GM04504 (cell line): ENCODE measurements at regions not wholly inside any gene's neighbourhood (a gene's known extent, or its start where the extent isn't known, plus 50 kb on each side); places are given as distances from the start of the nearest gene placed in this dataset.
A peak's percentile ranks its signal among the peaks of the same experiment; 100 is the strongest.

ENCODE experiments used
- DNase-seq: peaks from one replicate; pipeline ENCODE4 v3.0.0-alpha.2; 2012; ENCODE audit warnings: low read depth

DNA sequence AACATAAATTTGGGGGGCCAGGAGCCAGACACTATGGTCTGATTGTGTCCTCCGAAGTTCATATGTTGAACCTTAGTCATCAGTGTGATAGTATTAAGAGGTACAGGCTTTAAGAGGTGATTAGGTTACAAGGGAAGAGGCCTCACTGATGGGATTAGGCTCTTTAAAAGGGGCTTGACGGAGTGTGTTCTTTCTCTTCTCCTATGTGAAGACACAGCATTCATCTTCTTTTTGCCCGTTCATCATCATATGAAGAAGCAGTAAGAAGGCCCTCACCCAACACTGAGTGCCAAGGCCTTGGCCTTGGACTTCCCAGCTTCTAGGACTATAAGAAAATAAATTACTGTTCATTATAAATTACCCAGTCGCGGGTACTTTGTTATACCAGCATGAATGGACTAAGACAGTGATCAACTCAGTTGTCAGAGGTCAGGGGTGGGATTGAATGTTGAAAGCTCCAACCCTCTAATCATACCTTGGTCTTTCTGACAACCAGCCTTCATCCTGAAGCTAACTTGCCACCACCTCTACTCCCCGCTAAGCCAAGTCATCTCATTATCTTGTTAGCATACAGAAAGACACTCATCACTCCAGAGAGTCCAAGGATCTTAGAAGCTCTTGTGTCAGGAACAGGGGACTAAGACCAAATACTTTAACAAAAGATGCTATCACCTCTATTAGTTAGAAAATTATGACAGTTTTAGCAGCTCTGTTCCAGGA lies 543.4 kb upstream of the DIPK2B start:
- no peak for DNase-seq

GRCh38 chrX:45743081-45743533 lies 542.4 kb upstream of the DIPK2B start:
- DNase-seq: peak; percentile 51

GRCh38 chrX:45740291-45740690 lies 539.6 kb upstream of the DIPK2B start:
- DNase-seq: no peak

GRCh38 chrX:45735571-45735970 lies 534.9 kb upstream of the DIPK2B start:
- DNase-seq: no peak

- DNase-seq: no peak
Observed at GRCh38 chrX:45731448-45731847, 530.8 kb upstream of the DIPK2B start.

- DNase-seq: no peak
Observed at GRCh38 chrX:45727761-45728160, 527.1 kb upstream of the DIPK2B start.

DNA sequence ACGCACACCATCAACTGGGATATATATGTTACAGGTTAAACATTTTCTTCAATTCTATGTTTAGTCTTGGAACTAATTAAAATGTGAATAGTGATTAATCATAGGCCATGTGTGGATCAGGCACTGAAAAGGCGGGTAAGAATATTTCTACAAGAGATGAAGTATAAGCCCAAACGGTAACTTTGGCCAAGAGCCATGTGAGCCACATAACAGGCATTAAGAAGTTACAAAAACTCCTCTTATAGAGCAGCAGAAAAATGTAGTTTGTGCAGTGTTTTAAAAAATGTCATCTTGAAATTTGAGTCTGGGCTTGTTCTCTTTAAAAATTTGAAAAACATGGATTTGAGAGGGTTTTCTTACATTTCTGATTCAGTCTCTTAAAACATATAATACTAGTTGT lies 521.8 kb upstream of the DIPK2B start:
- no peak for DNase-seq

- no peak for DNase-seq
Observed at GRCh38 chrX:45719751-45720501, 519.2 kb upstream of the DIPK2B start.

DNA sequence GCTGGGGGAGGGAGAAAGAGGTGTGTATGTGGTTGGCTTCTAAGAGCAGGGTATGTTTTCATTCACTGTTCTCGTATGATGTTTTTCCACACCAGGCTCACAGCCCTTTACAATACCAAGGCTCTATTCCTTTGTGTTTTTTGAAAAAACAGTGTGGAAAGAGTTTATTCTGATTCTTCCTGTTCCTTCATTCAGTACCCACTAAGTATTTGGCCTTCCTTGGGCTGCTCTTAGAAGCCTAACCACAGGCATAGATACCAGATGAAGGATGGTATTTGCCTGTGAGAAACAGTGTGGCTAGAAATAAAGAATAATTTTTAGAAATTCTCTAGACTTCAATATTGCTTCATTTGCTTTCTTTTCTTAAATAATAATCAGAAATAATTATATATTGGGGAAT lies 518.0 kb upstream of the DIPK2B start:
- no peak for DNase-seq

GRCh38 chrX:45716750-45717149 lies 516.1 kb upstream of the DIPK2B start:
- DNase-seq: peak; percentile 35

DNA sequence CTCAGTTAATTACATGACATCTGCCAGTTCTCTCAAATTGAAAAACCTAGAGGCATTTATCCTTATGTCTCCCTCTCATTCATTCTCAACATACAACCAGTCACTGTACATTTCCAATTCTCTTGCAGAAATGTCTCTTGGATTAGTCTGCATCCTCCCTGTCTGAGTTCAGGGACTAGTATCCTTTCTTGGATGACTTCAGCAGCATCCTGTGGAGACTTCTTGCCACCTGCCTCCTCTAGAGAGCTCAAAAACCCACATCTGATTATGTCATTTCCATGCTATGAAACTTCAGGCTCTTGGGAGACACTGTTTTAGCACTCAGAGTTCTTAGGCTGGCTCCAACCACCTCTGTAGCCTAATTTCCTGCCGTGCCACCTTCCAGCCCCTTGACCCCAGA lies 515.1 kb upstream of the DIPK2B start:
- peak; percentile 26 for DNase-seq

GRCh38 chrX:45714866-45715265 lies 514.2 kb upstream of the DIPK2B start:
- DNase-seq: peak; percentile 68

- peak; percentile 60 for DNase-seq
Observed at GRCh38 chrX:45712067-45712466, 511.4 kb upstream of the DIPK2B start.

- DNase-seq: peak; percentile 45
Observed at GRCh38 chrX:45711231-45711630, 510.6 kb upstream of the DIPK2B start.

DNA sequence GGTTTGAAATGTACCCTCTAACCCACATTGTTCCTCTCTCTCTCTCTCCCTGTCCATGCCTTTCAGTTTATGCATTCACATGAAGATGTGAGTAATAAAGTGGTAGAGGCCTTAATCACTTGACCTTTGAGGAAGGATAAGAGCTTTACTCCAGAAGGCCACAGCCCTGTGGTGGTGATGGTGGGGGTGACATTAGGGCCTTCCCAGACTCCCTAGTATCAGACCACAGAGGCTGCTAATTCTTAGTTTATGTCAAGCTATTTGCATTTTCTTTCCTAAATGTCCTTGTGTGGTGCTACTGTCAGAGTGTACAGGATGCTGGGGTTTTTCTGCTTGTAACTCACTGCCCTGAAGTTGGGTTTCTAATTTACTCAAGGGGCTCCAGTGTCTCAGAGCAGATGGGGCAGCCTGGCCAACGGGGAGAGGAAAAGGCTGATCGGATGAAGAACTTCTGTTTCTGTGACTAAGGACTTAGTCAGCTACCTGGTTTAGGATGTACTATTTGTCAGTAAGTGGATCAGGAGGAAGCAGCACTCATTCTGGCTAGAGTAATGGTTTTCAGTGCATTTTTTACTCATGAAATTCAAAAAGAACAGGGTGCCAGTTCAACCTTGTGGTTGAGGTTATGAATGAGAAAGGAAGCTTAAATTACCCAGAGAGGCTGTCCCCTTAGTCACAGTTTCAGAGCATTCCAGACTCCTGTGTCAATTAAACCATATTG lies 509.6 kb upstream of the DIPK2B start:
- DNase-seq: peak; percentile 91

GRCh38 chrX:45709381-45709780 lies 508.7 kb upstream of the DIPK2B start:
- no peak for DNase-seq

GRCh38 chrX:45699158-45699557 lies 498.5 kb upstream of the DIPK2B start:
- DNase-seq: no peak

- peak; percentile 45 for DNase-seq
Observed at GRCh38 chrX:45697591-45697990, 496.9 kb upstream of the DIPK2B start.

DNA sequence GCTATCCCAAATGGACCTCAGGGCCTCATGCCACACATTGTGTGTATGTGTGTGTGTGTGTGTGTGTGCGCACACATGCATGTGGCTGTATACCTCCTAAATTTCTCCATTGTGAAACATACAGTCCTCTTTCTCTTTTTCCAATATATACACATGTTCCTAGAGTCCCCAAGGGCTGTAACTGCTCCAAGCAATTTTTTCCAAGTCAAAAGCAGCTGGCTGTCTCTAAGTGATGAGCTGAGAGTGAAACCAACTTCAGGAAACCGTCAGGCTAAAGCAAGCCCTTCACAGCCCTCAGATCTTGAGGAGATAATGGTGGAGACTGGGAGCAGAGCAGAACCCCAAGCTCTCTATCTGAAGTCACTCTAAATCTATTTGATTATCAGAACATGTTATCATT lies 496.1 kb upstream of the DIPK2B start:
- no peak for DNase-seq

GRCh38 chrX:45689971-45690370 lies 489.3 kb upstream of the DIPK2B start:
- no peak for DNase-seq

GRCh38 chrX:45683914-45684313 lies 483.2 kb upstream of the DIPK2B start:
- DNase-seq: no peak

- no peak for DNase-seq
Observed at GRCh38 chrX:45681891-45682290, 481.2 kb upstream of the DIPK2B start.
